ENCODE measurements at regions not wholly inside any gene's neighbourhood (a gene's known extent, or its start where the extent isn't known, plus 50 kb on each side); places are given as distances from the start of the nearest gene placed in this dataset.

- Histone ChIP-seq H3K9me3 (ENCODE audit: control insufficient read depth in 4 of 4, insufficient read depth in 3 of 4, low read length in 3 of 4) (no peaks in the 10 kb centered on the region), H3K4me3 (no peak overlapping the region), H3K27ac (ENCODE audit: low read depth in 1 of 2, low read length in 1 of 2) (no peak overlapping the region), H3K9ac (ENCODE audit: insufficient read depth in 1 of 2, low read length in 2 of 2) (no peak overlapping the region), H3K36me3 (ENCODE audit: control insufficient read depth in 4 of 4, insufficient read depth in 4 of 4, low read length in 4 of 4) (no peaks in the 10 kb centered on the region), H3K4me1 (ENCODE audit: control insufficient read depth in 5 of 5, insufficient read depth in 5 of 5, low read length in 5 of 5) (peaks cover 0 to 11% (median 0%) of the 10 kb centered on the region in 5 donors), H3K27me3 (ENCODE audit: control insufficient read depth in 3 of 3, insufficient read depth in 3 of 3, low read length in 2 of 3) (no peaks in the 10 kb centered on the region)
- WGBS, 2 donors = 74 to 79% methylated on average over 6 of the region's 6 CpGs
- TF ChIP-seq, protein P1, sequence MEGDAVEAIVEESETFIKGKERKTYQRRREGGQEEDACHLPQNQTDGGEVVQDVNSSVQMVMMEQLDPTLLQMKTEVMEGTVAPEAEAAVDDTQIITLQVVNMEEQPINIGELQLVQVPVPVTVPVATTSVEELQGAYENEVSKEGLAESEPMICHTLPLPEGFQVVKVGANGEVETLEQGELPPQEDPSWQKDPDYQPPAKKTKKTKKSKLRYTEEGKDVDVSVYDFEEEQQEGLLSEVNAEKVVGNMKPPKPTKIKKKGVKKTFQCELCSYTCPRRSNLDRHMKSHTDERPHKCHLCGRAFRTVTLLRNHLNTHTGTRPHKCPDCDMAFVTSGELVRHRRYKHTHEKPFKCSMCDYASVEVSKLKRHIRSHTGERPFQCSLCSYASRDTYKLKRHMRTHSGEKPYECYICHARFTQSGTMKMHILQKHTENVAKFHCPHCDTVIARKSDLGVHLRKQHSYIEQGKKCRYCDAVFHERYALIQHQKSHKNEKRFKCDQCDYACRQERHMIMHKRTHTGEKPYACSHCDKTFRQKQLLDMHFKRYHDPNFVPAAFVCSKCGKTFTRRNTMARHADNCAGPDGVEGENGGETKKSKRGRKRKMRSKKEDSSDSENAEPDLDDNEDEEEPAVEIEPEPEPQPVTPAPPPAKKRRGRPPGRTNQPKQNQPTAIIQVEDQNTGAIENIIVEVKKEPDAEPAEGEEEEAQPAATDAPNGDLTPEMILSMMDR (IDR thresholded peaks at IDR 0.05; ENCODE audit: control extremely low read depth, extremely low read depth) = no peak
- no peak for DNase-seq
- ATAC-seq (ENCODE audit: insufficient read depth, low FRiP score) = no peak
Measured at GRCh38 chr14:100424504-100425428, 101.6 kb downstream of the SLC25A47 start.

- Histone ChIP-seq H3K9me3 (ENCODE audit: control insufficient read depth in 4 of 4, insufficient read depth in 3 of 4, low read length in 3 of 4) (no peaks in the 10 kb centered on the region), H3K27me3 (ENCODE audit: control insufficient read depth in 3 of 3, insufficient read depth in 3 of 3, low read length in 2 of 3) (no peaks in the 10 kb centered on the region), H3K27ac (ENCODE audit: low read depth in 1 of 2, low read length in 1 of 2) (no peak overlapping the region), H3K4me3 (no peak overlapping the region), H3K36me3 (ENCODE audit: control insufficient read depth in 4 of 4, insufficient read depth in 4 of 4, low read length in 4 of 4) (no peaks in the 10 kb centered on the region), H3K4me1 (ENCODE audit: control insufficient read depth in 5 of 5, insufficient read depth in 5 of 5, low read length in 5 of 5) (peaks cover 0 to 11% (median 0%) of the 10 kb centered on the region in 5 donors), H3K9ac (ENCODE audit: insufficient read depth in 1 of 2, low read length in 2 of 2) (peak overlapping the region in 1 of 2 donors; percentile 7)
- ATAC-seq (ENCODE audit: insufficient read depth, low FRiP score) (no peak), DNase-seq (no peak)
- 75 to 95% methylated on average over 7 of the region's 7 CpGs for WGBS, 2 donors
- TF ChIP-seq, protein P1 (IDR thresholded peaks at IDR 0.05; ENCODE audit: control extremely low read depth, extremely low read depth) = no peak
Measured at GRCh38 chr14:100425429-100425827, 102.3 kb downstream of the SLC25A47 start.

GRCh38 chr14:100426314-100426713 lies 103.2 kb downstream of the SLC25A47 start:
- ATAC-seq (ENCODE audit: insufficient read depth, low FRiP score) = no peak
- peaks cover 0 to 11% (median 0%) of the 10 kb centered on the region in 5 donors for H3K4me1 ChIP-seq (ENCODE audit: control insufficient read depth in 5 of 5, insufficient read depth in 5 of 5, low read length in 5 of 5)
- WGBS, 2 donors = 83 to 90% methylated on average over 12 of the region's 12 CpGs

More at GRCh38 chr14:100426314-100426713, 103.2 kb downstream of the SLC25A47 start:
- no peaks in the 10 kb centered on the region for H3K9me3 ChIP-seq (ENCODE audit: control insufficient read depth in 4 of 4, insufficient read depth in 3 of 4, low read length in 3 of 4)
- no peaks in the 10 kb centered on the region for H3K27me3 ChIP-seq (ENCODE audit: control insufficient read depth in 3 of 3, insufficient read depth in 3 of 3, low read length in 2 of 3)
- H3K27ac ChIP-seq (ENCODE audit: low read depth in 1 of 2, low read length in 1 of 2) = no peak overlapping the region
- peak in 2 of 3 donors; percentile 42 for DNase-seq
- TF ChIP-seq, protein P1 (IDR thresholded peaks at IDR 0.05; ENCODE audit: control extremely low read depth, extremely low read depth) = no peak
- no peak overlapping the region for H3K9ac ChIP-seq (ENCODE audit: insufficient read depth in 1 of 2, low read length in 2 of 2)
- H3K4me3 ChIP-seq = no peak overlapping the region
- H3K36me3 ChIP-seq (ENCODE audit: control insufficient read depth in 4 of 4, insufficient read depth in 4 of 4, low read length in 4 of 4) = no peaks in the 10 kb centered on the region

Data from lung (tissue), 11 donors.